Neural cell (in vitro differentiated cells): ENCODE measurements at regions not wholly inside any gene's neighbourhood (a gene's known extent, or its start where the extent isn't known, plus 50 kb on each side); places are given as distances from the start of the nearest gene placed in this dataset.

Experiments
- H2AFZ ChIP-seq: fragments of 200-600, 300-800 bp; sonication (generic), shearing (Covaris generic); 2 replicates; pipeline ENCODE4 v1.6.0; 2014; ENCODE audit warnings: low read depth, mild to moderate bottlenecking, antibody characterized with exemption, low read length, moderate library complexity
- H3F3A ChIP-seq: fragments of 200-600 bp; shearing (Covaris generic); 2 replicates; pipeline ENCODE4 v1.6.1; 2016; ENCODE audit warnings: mild to moderate bottlenecking, moderate library complexity, mixed read lengths, antibody characterized with exemption, low read length; ENCODE audit not compliant: insufficient read depth, poor library complexity, severe bottlenecking
- H3K27ac ChIP-seq: fragments of 200-600, 300-800 bp; sonication (generic), shearing (Covaris generic); 2 replicates; pipeline ENCODE4 v1.5.1; 2014; ENCODE audit warnings: mild to moderate bottlenecking, low read length, moderate library complexity
- H3K27me3 ChIP-seq: fragments of 300-800, 200-600 bp; sonication (generic), shearing (Covaris generic); 2 replicates; pipeline ENCODE4 v1.6.0; 2014; ENCODE audit warnings: mild to moderate bottlenecking, low read depth, low read length, moderate library complexity; ENCODE audit not compliant: insufficient read depth
- H3K36me3 ChIP-seq: fragments of 300-800, 200-600 bp; sonication (generic), shearing (Covaris generic); 2 replicates; pipeline ENCODE4 v1.5.1; 2014; ENCODE audit warnings: mild to moderate bottlenecking, antibody characterized with exemption, low read length, moderate library complexity; ENCODE audit not compliant: insufficient read depth
- H3K4me2 ChIP-seq: fragments of 300-800, 200-600 bp; sonication (generic), shearing (Covaris generic); 2 replicates; pipeline ENCODE4 v1.6.0; 2014; ENCODE audit warnings: mild to moderate bottlenecking, low read length
- H3K4me3 ChIP-seq: fragments of 300-800, 200-600 bp; sonication (generic), shearing (Covaris generic); 2 replicates; pipeline ENCODE4 v1.5.1; 2014; ENCODE audit warnings: mild to moderate bottlenecking, low read length, moderate library complexity
- H3K79me2 ChIP-seq: fragments of 200-600 bp; shearing (Covaris generic); replicated peaks from 2 replicates; pipeline ENCODE4 v1.6.0; 2014; ENCODE audit warnings: mild to moderate bottlenecking, low read length, moderate library complexity; ENCODE audit not compliant: insufficient read depth
- H3K9ac ChIP-seq: fragments of 300-800, 200-600 bp; sonication (generic), shearing (Covaris generic); 2 replicates; pipeline ENCODE4 v1.6.1; 2016; ENCODE audit warnings: mild to moderate bottlenecking, low read length, mixed read lengths
- H3K9me2 ChIP-seq: fragments of 200-600 bp; shearing (Covaris generic); 2 replicates; pipeline ENCODE4 v1.6.1; 2016; ENCODE audit warnings: mild to moderate bottlenecking, low read length, mixed read lengths; ENCODE audit not compliant: insufficient read depth
- H3K9me3 ChIP-seq: fragments of 200-600, 300-800 bp; sonication (generic), shearing (Covaris generic); 2 replicates; pipeline ENCODE4 v1.6.1; 2016; ENCODE audit warnings: mild to moderate bottlenecking, mixed run types, low read length, moderate library complexity, mixed read lengths
- H4K20me1 ChIP-seq: fragments of 200-600 bp; shearing (Covaris generic); 2 replicates; pipeline ENCODE4 v1.6.1; 2016; ENCODE audit warnings: mild to moderate bottlenecking, mixed run types; ENCODE audit not compliant: insufficient read depth
- EP300 ChIP-seq: fragments of 450-650 bp; conservative IDR thresholded peaks from 2 replicates; pipeline ENCODE4 v1.6.1; 2014; ENCODE audit warnings: antibody characterized with exemption, mild to moderate bottlenecking, moderate library complexity; ENCODE audit not compliant: poor library complexity, severe bottlenecking
- EZH2 ChIP-seq: fragments of 200-600, 300-800 bp; shearing (Covaris generic), sonication (generic); IDR thresholded peaks from 2 replicates; pipeline ENCODE4 v1.6.1; 2014; ENCODE audit warnings: antibody characterized with exemption, low read length, borderline replicate concordance, mild to moderate bottlenecking; ENCODE audit not compliant: insufficient read depth, poor library complexity, severe bottlenecking
- MXI1 ChIP-seq: fragments of 450-650 bp; conservative IDR thresholded peaks from 2 replicates; pipeline ENCODE4 v1.6.1; 2014; ENCODE audit warnings: antibody characterized with exemption, mild to moderate bottlenecking; ENCODE audit not compliant: poor library complexity, severe bottlenecking
- POLR2AphosphoS5 ChIP-seq: IDR thresholded peaks from 2 replicates; pipeline ENCODE4 v1.6.1; 2012
- RAD21 ChIP-seq: fragments of 450-650 bp; conservative IDR thresholded peaks from 2 replicates; pipeline ENCODE4 v1.6.1; 2014; ENCODE audit warnings: antibody characterized with exemption, mild to moderate bottlenecking, moderate library complexity
- SMC3 ChIP-seq: fragments of 450-650 bp; conservative IDR thresholded peaks from 2 replicates; pipeline ENCODE4 v1.6.1; 2014; ENCODE audit warnings: antibody characterized with exemption, mild to moderate bottlenecking, moderate library complexity; ENCODE audit not compliant: poor library complexity
- TAF1 ChIP-seq: IDR thresholded peaks from 2 replicates; pipeline ENCODE4 v1.6.1; 2012; ENCODE audit warnings: low read depth
- TF ChIP-seq, protein P1 (sequence below): IDR thresholded peaks from 2 replicates; pipeline ENCODE4 v1.6.1; 2012; ENCODE audit warnings: borderline replicate concordance
- TF ChIP-seq, protein P2 (sequence below): fragments of 450-650 bp; IDR thresholded peaks from 2 replicates; pipeline ENCODE4 v1.5.1; 2014; ENCODE audit warnings: antibody characterized with exemption, mild to moderate bottlenecking, moderate library complexity; ENCODE audit not compliant: poor library complexity, severe bottlenecking

DNA sequence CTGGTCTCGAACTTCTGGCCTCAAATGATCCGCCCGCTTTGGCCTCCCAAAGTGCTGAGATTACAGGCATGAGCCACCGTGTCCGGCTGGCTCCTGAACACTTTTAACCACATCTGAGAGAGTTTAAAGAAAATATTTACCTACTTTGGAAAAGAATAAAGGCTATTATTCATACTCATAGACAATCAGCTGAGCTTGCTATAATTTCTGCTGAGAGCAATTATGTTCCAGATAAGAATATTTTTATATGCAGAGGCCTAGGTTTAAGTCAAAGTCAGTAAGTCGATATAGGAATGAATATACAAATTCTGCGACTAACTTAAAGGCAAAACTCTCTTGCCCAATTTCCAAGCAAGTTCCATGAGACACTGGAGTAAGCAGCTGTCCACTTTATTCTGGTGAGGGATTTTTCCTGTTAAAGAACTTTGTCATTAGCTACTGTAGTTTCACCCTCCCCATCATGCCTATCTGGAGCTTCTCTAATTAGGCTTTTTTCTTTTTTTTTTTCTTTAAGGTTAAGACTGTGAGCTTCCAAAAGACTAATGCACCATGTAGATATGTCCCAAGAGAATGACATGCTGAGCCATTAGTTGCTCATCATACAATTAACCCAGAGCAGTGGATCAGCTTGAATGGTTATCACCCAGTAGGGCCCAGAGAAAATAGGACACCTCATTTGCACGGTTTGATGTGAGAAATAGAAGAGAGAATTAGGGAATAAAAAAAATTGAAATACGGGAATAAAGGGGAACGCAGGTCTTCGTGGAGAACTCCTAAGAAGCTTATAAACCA, 260.1 kb downstream of the KCNE4 start:
- no peak overlapping the region for H2AFZ ChIP-seq
- H3K27me3 ChIP-seq: no peaks in the 10 kb centered on the region
- H3K79me2 ChIP-seq: no peaks in the 10 kb centered on the region
- TF ChIP-seq SMC3 (no peak), MXI1 (no peak), POLR2AphosphoS5 (no peak), EZH2 (no peak), RAD21 (no peak), EP300 (no peak), TAF1 (no peak)
- TF ChIP-seq, protein P1, sequence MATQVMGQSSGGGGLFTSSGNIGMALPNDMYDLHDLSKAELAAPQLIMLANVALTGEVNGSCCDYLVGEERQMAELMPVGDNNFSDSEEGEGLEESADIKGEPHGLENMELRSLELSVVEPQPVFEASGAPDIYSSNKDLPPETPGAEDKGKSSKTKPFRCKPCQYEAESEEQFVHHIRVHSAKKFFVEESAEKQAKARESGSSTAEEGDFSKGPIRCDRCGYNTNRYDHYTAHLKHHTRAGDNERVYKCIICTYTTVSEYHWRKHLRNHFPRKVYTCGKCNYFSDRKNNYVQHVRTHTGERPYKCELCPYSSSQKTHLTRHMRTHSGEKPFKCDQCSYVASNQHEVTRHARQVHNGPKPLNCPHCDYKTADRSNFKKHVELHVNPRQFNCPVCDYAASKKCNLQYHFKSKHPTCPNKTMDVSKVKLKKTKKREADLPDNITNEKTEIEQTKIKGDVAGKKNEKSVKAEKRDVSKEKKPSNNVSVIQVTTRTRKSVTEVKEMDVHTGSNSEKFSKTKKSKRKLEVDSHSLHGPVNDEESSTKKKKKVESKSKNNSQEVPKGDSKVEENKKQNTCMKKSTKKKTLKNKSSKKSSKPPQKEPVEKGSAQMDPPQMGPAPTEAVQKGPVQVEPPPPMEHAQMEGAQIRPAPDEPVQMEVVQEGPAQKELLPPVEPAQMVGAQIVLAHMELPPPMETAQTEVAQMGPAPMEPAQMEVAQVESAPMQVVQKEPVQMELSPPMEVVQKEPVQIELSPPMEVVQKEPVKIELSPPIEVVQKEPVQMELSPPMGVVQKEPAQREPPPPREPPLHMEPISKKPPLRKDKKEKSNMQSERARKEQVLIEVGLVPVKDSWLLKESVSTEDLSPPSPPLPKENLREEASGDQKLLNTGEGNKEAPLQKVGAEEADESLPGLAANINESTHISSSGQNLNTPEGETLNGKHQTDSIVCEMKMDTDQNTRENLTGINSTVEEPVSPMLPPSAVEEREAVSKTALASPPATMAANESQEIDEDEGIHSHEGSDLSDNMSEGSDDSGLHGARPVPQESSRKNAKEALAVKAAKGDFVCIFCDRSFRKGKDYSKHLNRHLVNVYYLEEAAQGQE: no peak
- TF ChIP-seq, protein P2, sequence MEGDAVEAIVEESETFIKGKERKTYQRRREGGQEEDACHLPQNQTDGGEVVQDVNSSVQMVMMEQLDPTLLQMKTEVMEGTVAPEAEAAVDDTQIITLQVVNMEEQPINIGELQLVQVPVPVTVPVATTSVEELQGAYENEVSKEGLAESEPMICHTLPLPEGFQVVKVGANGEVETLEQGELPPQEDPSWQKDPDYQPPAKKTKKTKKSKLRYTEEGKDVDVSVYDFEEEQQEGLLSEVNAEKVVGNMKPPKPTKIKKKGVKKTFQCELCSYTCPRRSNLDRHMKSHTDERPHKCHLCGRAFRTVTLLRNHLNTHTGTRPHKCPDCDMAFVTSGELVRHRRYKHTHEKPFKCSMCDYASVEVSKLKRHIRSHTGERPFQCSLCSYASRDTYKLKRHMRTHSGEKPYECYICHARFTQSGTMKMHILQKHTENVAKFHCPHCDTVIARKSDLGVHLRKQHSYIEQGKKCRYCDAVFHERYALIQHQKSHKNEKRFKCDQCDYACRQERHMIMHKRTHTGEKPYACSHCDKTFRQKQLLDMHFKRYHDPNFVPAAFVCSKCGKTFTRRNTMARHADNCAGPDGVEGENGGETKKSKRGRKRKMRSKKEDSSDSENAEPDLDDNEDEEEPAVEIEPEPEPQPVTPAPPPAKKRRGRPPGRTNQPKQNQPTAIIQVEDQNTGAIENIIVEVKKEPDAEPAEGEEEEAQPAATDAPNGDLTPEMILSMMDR: no peak
- H3K4me2 ChIP-seq: no peak overlapping the region
- H4K20me1 ChIP-seq: no peaks in the 10 kb centered on the region
- no peaks in the 10 kb centered on the region for H3K36me3 ChIP-seq
- H3K9me3 ChIP-seq: no peaks in the 10 kb centered on the region
- H3K9me2 ChIP-seq: no peaks in the 10 kb centered on the region
- H3K27ac ChIP-seq: no peak overlapping the region
- H3F3A ChIP-seq: no peaks in the 10 kb centered on the region
- no peak overlapping the region for H3K4me3 ChIP-seq
- no peak overlapping the region for H3K9ac ChIP-seq

DNA sequence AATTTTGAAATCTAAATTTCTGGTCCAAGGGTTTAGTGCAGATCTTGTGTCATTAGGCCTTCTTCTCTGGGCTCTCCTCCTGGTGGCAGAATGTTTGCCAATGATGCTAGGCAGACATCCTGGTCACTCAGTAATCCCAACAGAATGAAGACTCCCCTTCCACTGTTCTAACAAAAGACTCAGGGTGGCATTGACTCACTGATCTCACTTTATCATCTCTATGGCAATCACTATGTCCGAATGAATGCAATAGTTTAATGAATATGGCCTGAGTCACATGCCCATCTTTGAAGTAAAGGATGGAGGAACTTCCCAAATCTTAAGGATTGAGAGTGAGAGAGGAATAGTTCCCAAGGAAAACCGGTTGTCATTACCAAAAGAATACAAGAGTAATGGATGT, 261.1 kb downstream of the KCNE4 start:
- H3K79me2 ChIP-seq: no peaks in the 10 kb centered on the region
- H3K4me2 ChIP-seq: no peak overlapping the region
- H3K27ac ChIP-seq: no peak overlapping the region
- no peaks in the 10 kb centered on the region for H3K9me2 ChIP-seq
- no peaks in the 10 kb centered on the region for H3K9me3 ChIP-seq
- TF ChIP-seq, protein P1: no peak
- TF ChIP-seq EZH2 (no peak), SMC3 (no peak), TAF1 (no peak), EP300 (no peak), MXI1 (no peak), RAD21 (no peak), POLR2AphosphoS5 (no peak)
- TF ChIP-seq, protein P2: no peak
- H4K20me1 ChIP-seq: no peaks in the 10 kb centered on the region
- no peak overlapping the region for H3K4me3 ChIP-seq
- H3F3A ChIP-seq: no peaks in the 10 kb centered on the region
- no peak overlapping the region for H2AFZ ChIP-seq
- no peaks in the 10 kb centered on the region for H3K36me3 ChIP-seq
- H3K27me3 ChIP-seq: no peaks in the 10 kb centered on the region
- no peak overlapping the region for H3K9ac ChIP-seq
